HG03460 (cell line): ENCODE measurements at regions not wholly inside any gene's neighbourhood (a gene's known extent, or its start where the extent isn't known, plus 50 kb on each side); places are given as distances from the start of the nearest gene placed in this dataset.

Experiments used
- ATAC-seq: cut with Tn5 transposase; IDR thresholded peaks from one replicate; pipeline ENCODE4 v1.9.1; 2021; ENCODE audit not compliant: unreplicated experiment

- ATAC-seq: no peak
Measured at GRCh38 chr22:49139492-49140151, 688.1 kb downstream of the BRD1 start.

- ATAC-seq: no peak
Measured at GRCh38 chr22:49138250-49138790, 689.4 kb downstream of the BRD1 start.

GRCh38 chr22:49137206-49137840 lies 690.4 kb downstream of the BRD1 start:
- no peak for ATAC-seq

DNA sequence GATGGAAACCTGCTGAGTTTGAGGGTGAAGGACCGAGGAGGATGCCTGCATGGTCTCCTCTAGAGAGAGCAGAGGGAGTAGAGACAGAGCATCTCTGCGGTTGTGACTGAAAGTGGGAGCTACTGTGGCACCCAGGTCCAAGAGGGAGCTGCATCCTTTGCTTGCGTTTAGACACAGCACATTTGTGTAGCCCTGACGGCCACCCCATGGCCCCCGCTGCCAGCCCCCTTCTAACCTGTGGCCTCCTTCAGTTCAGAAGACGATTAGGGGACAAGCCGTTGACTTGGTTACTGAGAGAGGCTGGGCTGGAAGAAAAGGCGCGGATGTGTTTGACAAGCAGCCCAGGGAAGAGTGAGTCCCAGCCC lies 690.9 kb downstream of the BRD1 start:
- no peak for ATAC-seq

- ATAC-seq: no peak
Measured at GRCh38 chr22:49136041-49136815, 691.4 kb downstream of the BRD1 start.

GRCh38 chr22:49134076-49134475 lies 693.6 kb downstream of the BRD1 start:
- no peak for ATAC-seq

DNA sequence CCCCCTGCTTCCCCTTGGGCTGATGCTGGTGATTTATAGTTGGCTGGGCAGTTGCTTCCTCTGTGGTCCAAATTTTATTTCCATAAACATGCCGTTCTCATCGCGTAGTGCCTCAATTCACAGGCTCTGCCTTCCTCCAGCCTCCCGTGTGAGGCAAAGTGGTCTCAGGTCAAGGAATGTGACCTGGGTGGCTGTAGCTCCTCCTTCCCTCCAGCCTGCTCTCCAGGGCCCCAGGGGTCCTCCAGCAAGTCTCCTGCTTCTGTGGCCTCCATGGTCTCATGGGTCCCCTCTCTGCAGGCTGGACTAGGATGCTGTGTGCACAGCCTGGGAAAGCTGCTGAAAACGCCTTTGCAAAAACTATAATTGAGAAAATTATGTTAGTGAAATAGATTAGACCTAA lies 694.1 kb downstream of the BRD1 start:
- no peak for ATAC-seq

DNA sequence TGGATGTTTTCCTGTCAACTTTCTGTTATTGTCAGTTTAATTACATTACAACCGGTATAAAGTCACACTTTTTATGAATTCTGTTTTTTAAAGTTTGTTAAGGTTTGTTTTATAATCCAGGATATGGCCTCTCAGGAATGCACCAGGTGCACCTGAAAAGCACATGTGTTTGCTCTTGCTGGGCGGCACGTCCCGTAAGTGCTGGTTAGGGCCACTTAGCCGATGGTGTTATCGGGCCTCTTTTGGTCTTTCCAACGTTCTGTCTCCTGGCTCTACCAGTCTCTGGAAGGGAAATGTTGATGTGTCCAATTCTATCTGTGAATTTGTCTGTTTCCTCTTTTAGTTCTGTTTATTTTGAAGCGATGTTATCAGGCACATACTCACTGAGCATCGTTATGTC lies 695.7 kb downstream of the BRD1 start:
- ATAC-seq: no peak

DNA sequence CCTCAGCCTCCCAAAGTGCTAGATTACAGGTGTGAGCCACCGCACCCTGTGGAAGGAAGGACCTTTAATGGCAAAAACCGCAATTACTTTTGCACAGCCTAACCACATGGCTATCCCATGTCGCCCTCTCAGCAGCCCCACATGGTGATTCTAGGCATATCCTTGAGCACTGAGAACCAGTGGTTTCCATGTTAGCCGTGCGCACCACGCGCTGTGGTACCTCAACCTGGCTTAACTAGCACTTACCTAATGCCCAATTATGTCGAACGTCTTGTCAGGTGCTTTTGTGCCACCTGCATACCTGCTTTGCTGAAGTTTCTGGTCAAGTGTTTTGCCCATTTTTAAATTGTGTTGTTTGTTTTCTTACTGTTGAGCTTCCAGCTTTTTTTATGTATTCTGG lies 697.9 kb downstream of the BRD1 start:
- ATAC-seq: no peak

DNA sequence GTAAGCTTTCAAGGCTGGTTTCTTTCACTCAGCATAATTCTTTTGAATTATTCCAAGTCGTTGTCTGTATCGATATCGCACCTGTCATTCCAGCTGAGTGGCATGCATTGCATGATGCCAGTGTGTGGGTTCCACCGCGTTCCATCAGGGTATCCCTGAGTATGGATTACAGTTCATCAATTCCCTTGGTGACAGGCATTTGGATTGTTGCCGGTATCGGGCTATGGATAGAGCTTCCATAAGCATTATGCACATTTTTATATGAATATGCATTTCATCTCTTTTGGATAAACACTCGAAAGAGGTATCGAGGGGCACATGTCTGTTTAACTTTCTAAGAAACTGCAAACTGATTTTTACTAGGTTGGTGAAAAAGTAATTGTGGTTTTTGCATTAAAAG lies 698.8 kb downstream of the BRD1 start:
- no peak for ATAC-seq

DNA sequence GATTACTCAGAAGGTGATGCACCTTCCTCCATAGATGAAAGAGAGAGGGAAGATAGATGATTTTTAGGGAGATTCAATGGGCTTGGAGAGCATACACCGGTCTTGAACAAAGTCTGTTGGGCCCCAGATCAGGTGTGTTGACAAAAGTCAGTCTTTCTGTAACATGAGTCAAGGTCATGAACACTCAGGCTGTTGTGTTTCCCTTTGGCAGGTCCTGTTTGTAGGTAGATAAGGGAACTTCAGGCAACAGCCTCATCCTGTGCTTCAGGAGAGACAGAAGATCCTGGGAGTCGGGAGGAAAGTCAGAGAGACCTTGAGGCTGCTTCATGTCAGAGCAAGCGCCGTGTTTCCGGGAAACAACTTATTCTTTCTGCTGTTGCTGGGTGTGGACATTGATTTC lies 703.1 kb downstream of the BRD1 start:
- ATAC-seq: no peak

- ATAC-seq: no peak
Measured at GRCh38 chr22:49123621-49124192, 704.0 kb downstream of the BRD1 start.

GRCh38 chr22:49119551-49119952 lies 708.1 kb downstream of the BRD1 start:
- no peak for ATAC-seq

DNA sequence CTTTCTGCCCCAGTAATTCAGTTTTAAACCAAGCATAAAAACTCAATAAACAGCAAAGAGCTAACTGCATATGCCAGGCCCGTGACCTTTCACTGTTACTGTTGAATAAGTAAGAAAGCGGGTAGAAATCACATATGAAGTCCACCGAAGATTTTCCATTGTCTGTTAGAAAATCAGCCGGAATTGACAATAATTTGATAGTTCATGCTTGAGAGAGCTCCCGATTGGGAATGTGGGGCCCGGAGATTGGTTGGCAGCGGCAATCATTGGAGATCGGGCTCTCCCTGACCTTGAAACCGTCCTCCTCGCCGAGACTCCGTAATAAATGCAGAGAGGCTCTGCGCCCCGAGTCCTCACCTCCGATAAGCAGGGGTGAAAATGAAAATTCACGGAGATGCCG lies 709.6 kb downstream of the BRD1 start:
- no peak for ATAC-seq

DNA sequence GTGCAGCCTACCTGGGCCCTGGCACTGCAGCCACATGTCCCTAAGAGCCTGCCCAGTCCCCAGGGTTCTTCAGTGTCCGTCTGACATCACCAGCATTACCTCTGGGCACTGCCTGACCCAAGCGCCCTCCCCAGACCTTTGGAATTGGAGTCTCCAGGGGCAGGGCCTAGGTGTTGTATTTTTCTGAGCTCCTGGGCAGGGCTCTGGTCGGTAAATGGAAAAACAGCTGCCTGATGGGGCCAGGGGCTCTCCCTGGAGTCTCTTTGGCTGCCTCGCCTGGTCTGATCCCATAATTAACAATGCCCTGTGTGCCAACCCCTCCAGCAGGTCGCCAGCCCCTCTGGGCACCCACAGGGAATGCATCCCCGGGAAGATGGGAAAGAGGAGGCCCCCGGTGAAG lies 710.2 kb downstream of the BRD1 start:
- no peak for ATAC-seq

GRCh38 chr22:49116486-49117120 lies 711.1 kb downstream of the BRD1 start:
- no peak for ATAC-seq

GRCh38 chr22:49116021-49116420 lies 711.7 kb downstream of the BRD1 start:
- no peak for ATAC-seq

GRCh38 chr22:49115197-49115596 lies 712.5 kb downstream of the BRD1 start:
- no peak for ATAC-seq

- ATAC-seq: no peak
Measured at GRCh38 chr22:49113758-49114157, 713.9 kb downstream of the BRD1 start.

GRCh38 chr22:49112661-49113626 lies 714.7 kb downstream of the BRD1 start:
- no peak for ATAC-seq
